Upper lobe of left lung (tissue), 6 donors: ENCODE measurements at regions not wholly inside any gene's neighbourhood (a gene's known extent, or its start where the extent isn't known, plus 50 kb on each side); places are given as distances from the start of the nearest gene placed in this dataset.

Experiments
- ATAC-seq, 2 donors: fragments of 200-7000 bp; cut with Tn5 transposase; one replicate each; pipeline ENCODE4 v1.9.1; 2022; ENCODE audit warnings: mild to moderate bottlenecking in 2 of 2, moderate library complexity in 2 of 2; ENCODE audit not compliant: low FRiP score in 2 of 2
- DNase-seq, 2 donors: peaks; one replicate each; pipeline ENCODE4 v3.0.0-alpha.2; 2019 to 2020
- H3K27ac ChIP-seq, 4 donors: fragments of 200-600 bp; sonication (generic); one replicate each; pipeline ENCODE4 v1.5.1; 2016 to 2019
- H3K27me3 ChIP-seq, 4 donors: fragments of 200-600 bp; sonication (generic); one replicate each; pipeline ENCODE4 v1.5.1; 2017 to 2019
- H3K36me3 ChIP-seq, 4 donors: fragments of 200-600 bp; sonication (generic); one replicate each; pipeline ENCODE4 v1.5.1; 2016 to 2019
- H3K4me1 ChIP-seq, 4 donors: fragments of 200-600 bp; sonication (generic); one replicate each; pipeline ENCODE4 v1.5.1; 2018 to 2019
- H3K4me3 ChIP-seq, 4 donors: fragments of 200-600 bp; sonication (generic); one replicate each; pipeline ENCODE4 v1.5.1; 2017 to 2019; ENCODE audit warnings: mild to moderate bottlenecking in 2 of 4, moderate library complexity in 1 of 4
- H3K9me3 ChIP-seq, 4 donors: fragments of 200-600 bp; sonication (generic); one replicate each; pipeline ENCODE4 v1.5.1; 2018 to 2019
- CTCF ChIP-seq, 6 experiments: fragments of 450-650 bp in 4 of 6; fragments of 200-600 bp in 2 of 6; sonication (generic) in 2 of 6; IDR thresholded peaks; one replicate each; pipeline ENCODE4 v1.5.1; 2016 to 2019; ENCODE audit warnings: antibody characterized with exemption in 6 of 6
- EP300 ChIP-seq, 4 donors: sonication (generic); formaldehyde crosslinking; IDR thresholded peaks; one replicate each; pipeline ENCODE4 v1.5.1; 2017; ENCODE audit warnings: antibody characterized with exemption in 4 of 4, control low read depth in 2 of 4
- POLR2A ChIP-seq, 4 donors: fragments of 450-650 bp; IDR thresholded peaks; one replicate each; pipeline ENCODE4 v1.5.1; 2016 to 2017; ENCODE audit warnings: antibody characterized with exemption in 4 of 4, mild to moderate bottlenecking in 2 of 4
- POLR2AphosphoS5 ChIP-seq, 2 donors: sonication (generic); formaldehyde crosslinking; IDR thresholded peaks; one replicate each; pipeline ENCODE4 v1.5.1; 2017; ENCODE audit warnings: antibody characterized with exemption in 2 of 2
- WGBS, 2 donors: methylation state at CpG; one replicate each; pipeline ENCODE4 v1.1.5; 2017 to 2018; 5-methylcytosine and 5-hydroxymethylcytosine counted together
- donor health status: DM: no; HTN: no; CAD: no; lungs with moderate emphysema.
- donor health status: DM: no; HTN: yes; CAD: no; lungs with severe emphysema.

GRCh38 chr3:115478359-115478758, 145.0 kb upstream of the GAP43 start:
- ATAC-seq, result no peak

GRCh38 chr3:115486880-115487279, 136.4 kb upstream of the GAP43 start:
- no peaks in the 10 kb centered on the region for H3K4me1 ChIP-seq
- H3K27me3 ChIP-seq, result no peaks in the 10 kb centered on the region
- no peaks in the 10 kb centered on the region for H3K9me3 ChIP-seq
- ATAC-seq (no peak), DNase-seq (no peak)
- TF ChIP-seq CTCF (IDR thresholded peaks at IDR 0.05) (no peak), EP300 (IDR thresholded peaks at IDR 0.05) (no peak), POLR2AphosphoS5 (IDR thresholded peaks at IDR 0.05) (no peak), POLR2A (IDR thresholded peaks at IDR 0.05) (no peak)
- H3K4me3 ChIP-seq, result no peak overlapping the region
- H3K36me3 ChIP-seq, result no peaks in the 10 kb centered on the region
- no peak overlapping the region for H3K27ac ChIP-seq
- WGBS, 2 donors, result 66 to 69% methylated on average over 2 of the region's 2 CpGs

More at GRCh38 chr3:115478359-115478758, 145.0 kb upstream of the GAP43 start:
- TF ChIP-seq CTCF (IDR thresholded peaks at IDR 0.05), result no peak
- TF ChIP-seq POLR2A (IDR thresholded peaks at IDR 0.05), result no peak
- TF ChIP-seq EP300 (IDR thresholded peaks at IDR 0.05), result no peak
- no peak for TF ChIP-seq POLR2AphosphoS5 (IDR thresholded peaks at IDR 0.05)
- WGBS, 2 donors, result 83 to 87% methylated on average over 4 of the region's 4 CpGs
- H3K36me3 ChIP-seq, result no peaks in the 10 kb centered on the region
- no peaks in the 10 kb centered on the region for H3K27me3 ChIP-seq
- no peak overlapping the region for H3K4me3 ChIP-seq
- DNase-seq, result no peak
- no peak overlapping the region for H3K27ac ChIP-seq
- H3K4me1 ChIP-seq, result no peaks in the 10 kb centered on the region
- H3K9me3 ChIP-seq, result no peaks in the 10 kb centered on the region

GRCh38 chr3:115487968-115488367, 135.3 kb upstream of the GAP43 start:
- no peak for DNase-seq
- 81 to 85% methylated on average over 1 of the region's 1 CpG for WGBS, 2 donors
- Histone ChIP-seq H3K4me1 (no peaks in the 10 kb centered on the region), H3K9me3 (no peaks in the 10 kb centered on the region), H3K27me3 (no peaks in the 10 kb centered on the region), H3K4me3 (no peak overlapping the region), H3K27ac (no peak overlapping the region), H3K36me3 (no peaks in the 10 kb centered on the region)
- ATAC-seq, result no peak
- TF ChIP-seq CTCF (IDR thresholded peaks at IDR 0.05) (no peak), EP300 (IDR thresholded peaks at IDR 0.05) (no peak), POLR2AphosphoS5 (IDR thresholded peaks at IDR 0.05) (no peak), POLR2A (IDR thresholded peaks at IDR 0.05) (no peak)

GRCh38 chr3:115488409-115488808, 134.9 kb upstream of the GAP43 start:
- TF ChIP-seq CTCF (IDR thresholded peaks at IDR 0.05), result no peak
- TF ChIP-seq POLR2AphosphoS5 (IDR thresholded peaks at IDR 0.05), result no peak
- no peak for TF ChIP-seq EP300 (IDR thresholded peaks at IDR 0.05)
- no peak for TF ChIP-seq POLR2A (IDR thresholded peaks at IDR 0.05)
- no peaks in the 10 kb centered on the region for H3K9me3 ChIP-seq
- no peak for DNase-seq
- H3K27ac ChIP-seq, result no peak overlapping the region
- no peak for ATAC-seq
- H3K4me3 ChIP-seq, result no peak overlapping the region
- H3K36me3 ChIP-seq, result no peaks in the 10 kb centered on the region
- H3K27me3 ChIP-seq, result no peaks in the 10 kb centered on the region
- no peaks in the 10 kb centered on the region for H3K4me1 ChIP-seq

- Histone ChIP-seq H3K4me3 (no peak overlapping the region), H3K4me1 (no peaks in the 10 kb centered on the region), H3K27me3 (no peaks in the 10 kb centered on the region), H3K9me3 (no peaks in the 10 kb centered on the region), H3K27ac (no peak overlapping the region), H3K36me3 (no peaks in the 10 kb centered on the region)
- TF ChIP-seq POLR2A (IDR thresholded peaks at IDR 0.05), result no peak
- no peak for DNase-seq
- WGBS, 2 donors, result 79 to 81% methylated on average over 2 of the region's 2 CpGs
- ATAC-seq, result no peak
Measured at GRCh38 chr3:115494826-115495225, 128.5 kb upstream of the GAP43 start.
